DMS 273 treated with DMSO at 0.1 percent for 48 hours (cell line): ENCODE measurements at regions not wholly inside any gene's neighbourhood (a gene's known extent, or its start where the extent isn't known, plus 50 kb on each side); places are given as distances from the start of the nearest gene placed in this dataset.
A peak's percentile ranks its signal among the peaks of the same experiment; 100 is the strongest.
"Not testable (repeated sequence)": the region's sequence is repeated elsewhere in the genome, so short reads cannot be mapped to it uniquely, and the experiment has no call there.

Experiments used
- DNase-seq: peaks from one replicate; lab custom pipeline; 2025; lab: John Stamatoyannopoulos, UW

DNA sequence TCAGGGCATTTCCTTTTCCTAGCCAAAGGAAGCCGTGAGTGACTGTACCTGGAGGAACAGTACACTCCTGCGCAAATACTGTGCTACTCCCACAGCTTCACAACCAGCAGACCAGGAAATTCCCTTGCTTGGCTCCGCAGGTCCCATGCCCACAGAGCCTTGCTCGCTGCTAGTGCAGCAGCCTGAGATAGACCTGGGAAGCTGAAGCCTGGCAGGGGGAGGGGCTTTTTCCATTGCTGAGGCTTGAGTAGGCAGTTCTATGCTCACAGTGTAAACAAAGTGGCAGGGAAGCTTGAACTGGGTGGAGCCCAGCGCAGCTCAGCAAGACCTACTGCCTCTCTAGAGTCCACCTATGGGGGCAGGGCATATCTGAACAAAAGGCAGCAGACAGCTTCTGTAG lies 291.2 kb downstream of the HGF start:
- DNase-seq: no peak

DNA sequence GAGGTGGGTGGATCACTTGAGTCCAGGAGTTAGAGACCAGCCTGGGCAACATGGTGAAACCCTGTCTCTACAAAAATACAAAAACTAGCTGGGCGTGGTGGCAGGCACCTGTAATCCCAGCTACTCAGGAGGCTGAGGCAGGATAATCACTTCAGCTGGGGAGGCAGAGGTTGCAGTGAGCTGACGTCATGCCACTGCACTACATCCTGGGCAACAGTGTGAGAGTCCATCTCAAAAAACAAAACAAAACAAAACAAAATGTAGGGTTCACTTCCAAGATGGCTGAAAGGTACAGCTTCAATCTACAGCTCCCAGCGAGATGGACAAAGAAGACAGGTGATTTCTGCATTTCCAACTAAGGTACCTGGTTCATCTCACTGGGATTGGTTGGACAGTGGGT lies 291.6 kb downstream of the HGF start:
- not testable (repeated sequence) for DNase-seq

- no peak for DNase-seq
Measured at GRCh38 chr7:81473236-81473635, 296.6 kb downstream of the HGF start.

DNA sequence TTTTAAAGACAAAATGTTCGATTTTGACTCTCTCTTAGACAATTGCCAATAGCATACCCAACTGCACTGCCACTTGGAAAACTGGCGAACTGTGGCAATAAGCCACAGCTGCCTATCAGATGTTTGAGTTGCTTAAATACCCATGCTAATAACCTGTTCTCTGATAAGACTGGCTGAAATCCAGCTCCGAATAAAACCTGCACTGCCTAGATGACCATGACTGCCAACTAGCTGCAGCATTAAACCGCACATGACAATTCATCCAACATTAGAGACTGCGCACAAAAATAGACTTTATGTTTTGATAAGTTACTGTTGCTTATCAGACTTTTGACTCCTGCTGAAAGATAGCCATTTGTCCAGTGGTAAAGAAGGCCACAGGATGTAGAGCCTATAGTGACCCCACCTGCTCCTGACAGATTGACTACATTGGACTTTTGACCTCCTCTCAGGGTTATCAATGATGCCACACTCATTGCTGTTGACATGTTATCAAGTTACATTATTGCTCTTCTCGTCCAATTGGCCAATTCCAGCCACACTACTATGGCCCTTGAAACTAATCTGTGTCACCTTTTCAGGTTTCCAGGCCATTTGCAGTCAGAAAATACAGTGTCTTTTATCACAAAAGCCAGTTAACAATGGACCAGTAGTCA lies 299.0 kb downstream of the HGF start:
- DNase-seq: no peak

DNA sequence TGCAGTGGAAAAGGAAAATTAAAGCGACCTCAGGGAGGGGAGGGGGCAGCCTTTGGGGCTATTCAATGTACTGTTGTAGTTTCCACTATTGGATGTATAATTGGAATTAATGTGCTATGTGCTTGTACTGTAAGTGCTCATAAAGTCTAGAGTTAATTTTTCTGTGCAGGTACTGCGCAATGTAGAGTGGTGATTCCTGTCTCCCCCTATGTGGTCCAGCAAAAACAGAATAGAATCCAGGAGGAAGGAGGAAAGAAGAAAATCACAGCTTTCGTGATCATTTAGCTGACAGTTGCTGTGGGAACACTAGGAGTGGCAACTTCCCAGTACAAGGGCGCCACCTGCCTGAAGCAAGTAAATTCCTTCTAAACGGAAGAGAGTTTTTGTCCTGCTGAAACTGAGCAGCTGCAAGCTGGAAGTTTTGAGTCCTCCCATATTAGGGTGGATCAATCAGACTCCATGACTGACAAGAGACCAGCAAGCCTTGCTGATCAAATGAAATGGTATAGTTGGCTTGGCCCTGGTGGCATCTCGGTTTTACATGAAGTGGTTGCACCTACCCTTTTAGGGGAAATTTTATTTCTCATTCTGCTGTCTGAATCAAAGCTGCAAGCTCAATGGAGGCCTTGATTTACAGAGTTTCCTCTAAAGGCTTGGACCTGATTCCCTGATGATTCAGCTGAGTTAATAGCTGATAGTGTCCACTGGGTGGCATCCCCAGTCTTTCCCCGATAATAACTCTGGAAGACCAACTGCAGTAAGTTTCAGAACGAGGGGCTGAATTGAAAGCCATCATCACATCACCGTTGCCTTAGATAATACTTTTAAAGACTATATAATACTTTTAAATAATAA lies 299.8 kb downstream of the HGF start:
- peak; percentile 81 for DNase-seq

GRCh38 chr7:81469153-81469868 lies 300.5 kb downstream of the HGF start:
- DNase-seq: no peak

DNA sequence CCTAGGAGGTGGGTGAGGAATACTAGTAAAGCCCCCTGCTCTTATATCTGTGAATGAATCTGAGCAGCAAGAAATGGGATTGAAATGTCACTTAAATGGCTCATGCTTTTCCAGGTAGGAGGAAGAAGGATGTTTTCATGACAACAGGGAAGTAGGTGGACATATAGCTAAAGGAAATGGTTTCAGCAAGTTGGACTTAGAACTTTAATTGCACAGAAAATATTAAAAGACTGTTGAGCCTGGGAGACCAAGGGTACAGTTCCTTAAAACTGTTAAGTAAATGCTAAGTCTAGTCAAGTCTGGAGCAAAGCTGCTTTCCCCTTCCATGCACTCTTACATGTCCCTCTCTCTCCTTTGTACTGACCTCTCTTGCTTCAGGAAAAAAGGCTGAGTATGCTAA lies 301.3 kb downstream of the HGF start:
- no peak for DNase-seq

DNA sequence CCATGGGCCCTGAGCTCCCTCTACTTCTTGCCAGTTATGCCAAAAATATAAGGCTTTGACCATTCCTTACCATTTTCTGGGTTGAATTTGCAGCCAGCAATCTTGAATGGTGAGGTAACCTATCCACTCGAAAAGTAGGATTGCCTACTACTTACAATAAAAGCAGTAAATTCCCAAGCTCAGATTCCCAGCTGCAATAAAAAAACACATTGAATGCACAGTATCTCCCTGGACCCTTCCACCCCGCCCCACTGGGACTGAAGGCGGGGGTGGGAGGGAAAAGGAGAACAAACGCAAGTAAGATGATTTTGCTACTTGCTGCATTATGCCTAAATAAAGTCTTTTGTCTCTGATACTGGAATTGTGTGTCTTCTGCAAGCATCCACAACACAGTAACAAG lies 301.9 kb downstream of the HGF start:
- no peak for DNase-seq

- no peak for DNase-seq
Measured at GRCh38 chr7:81462672-81463071, 307.2 kb downstream of the HGF start.

GRCh38 chr7:81460250-81461045 lies 309.4 kb downstream of the HGF start:
- no peak for DNase-seq

- no peak for DNase-seq
Measured at GRCh38 chr7:81459485-81459884, 310.4 kb downstream of the HGF start.

- DNase-seq: peak; percentile 60
Measured at GRCh38 chr7:81457852-81458522, 311.9 kb downstream of the HGF start.

DNA sequence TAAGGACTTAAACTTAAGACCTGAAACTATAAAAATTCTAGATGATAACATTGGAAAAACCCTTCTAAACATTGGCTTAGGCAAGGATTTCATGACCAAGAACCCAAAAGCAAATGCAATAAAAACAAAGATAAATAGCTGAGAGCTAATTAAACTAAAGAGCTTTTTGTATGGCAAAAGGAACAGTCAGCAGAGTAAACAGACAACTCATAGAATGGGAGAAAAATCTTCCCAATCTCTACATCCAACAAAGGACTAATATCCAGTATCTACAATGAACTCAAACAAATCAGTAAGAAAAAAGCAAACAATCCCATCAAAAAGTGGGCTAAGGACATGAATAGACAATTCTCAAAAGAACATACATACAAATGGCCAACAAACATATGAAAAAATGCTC lies 316.1 kb downstream of the HGF start:
- not testable (repeated sequence) for DNase-seq

DNA sequence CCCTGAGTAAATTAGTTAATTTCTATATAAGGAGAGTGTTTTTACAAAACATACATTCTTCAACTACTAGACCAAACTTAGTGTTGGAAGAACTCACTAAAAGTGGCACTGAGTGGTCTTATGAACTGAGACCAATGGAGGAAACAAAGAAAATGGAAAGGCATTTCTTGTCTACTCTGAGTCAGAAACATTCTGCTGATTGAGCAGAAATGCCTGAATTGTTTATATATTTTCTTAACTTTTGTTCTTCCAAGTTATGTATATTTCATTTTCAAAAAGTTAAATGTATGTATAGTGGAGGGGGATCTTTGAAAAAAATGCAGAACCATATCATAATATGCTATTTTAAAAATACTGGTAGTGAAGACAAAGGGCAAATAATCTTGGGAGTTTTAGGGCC lies 320.7 kb downstream of the HGF start:
- no peak for DNase-seq

DNA sequence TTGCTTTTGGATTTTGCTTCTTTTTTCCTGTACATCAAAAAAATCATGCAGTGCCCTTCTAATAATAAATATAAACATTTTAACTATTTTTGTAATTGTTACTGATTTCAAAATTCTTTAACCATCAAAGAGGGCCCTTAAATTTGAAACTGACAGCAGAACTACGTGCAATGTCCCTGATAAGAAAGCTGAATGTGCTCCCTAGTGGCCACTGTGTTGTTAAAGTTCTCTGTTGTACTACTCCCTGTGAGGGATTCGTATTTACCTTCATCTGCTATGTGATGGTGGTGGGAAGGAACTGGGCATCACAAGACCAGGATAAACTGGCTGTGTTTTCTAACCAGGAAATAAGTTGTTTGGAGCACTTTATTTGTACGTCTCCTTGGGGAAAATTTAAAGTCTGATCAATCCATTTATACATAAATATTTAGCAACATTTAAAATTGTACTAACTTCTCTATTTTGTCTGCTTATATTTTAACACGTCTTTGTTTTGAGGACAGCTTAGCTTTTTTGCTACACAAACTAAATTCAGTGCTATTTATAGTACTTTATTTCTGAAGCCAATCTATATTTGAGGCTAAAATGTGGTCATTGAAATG lies 322.4 kb downstream of the HGF start:
- peak; percentile 49 for DNase-seq

- no peak for DNase-seq
Measured at GRCh38 chr7:81446212-81446611, 323.6 kb downstream of the HGF start.

- DNase-seq: no peak
Measured at GRCh38 chr7:81445462-81445861, 324.4 kb downstream of the HGF start.

- DNase-seq: no peak
Measured at GRCh38 chr7:81441750-81442149, 328.1 kb downstream of the HGF start.

DNA sequence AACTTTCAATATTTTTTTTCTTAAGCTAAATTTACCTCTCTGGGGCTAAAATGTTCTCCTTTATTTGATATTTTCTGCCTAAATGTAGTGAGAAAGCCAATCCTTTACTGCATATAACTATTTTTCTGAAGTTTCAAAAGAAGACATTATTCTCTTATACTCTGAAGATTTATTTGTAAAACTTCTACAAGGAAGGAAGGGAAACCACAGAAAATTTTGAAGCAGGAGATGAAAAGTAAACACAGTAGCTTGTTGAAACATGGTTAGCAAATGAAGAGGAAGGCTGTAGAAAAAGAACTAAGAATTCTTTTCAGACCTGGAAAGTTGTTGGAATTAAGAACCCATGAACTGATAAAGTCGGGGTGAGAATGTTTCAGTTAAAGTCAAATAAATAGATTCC lies 330.3 kb downstream of the HGF start:
- DNase-seq: no peak

GRCh38 chr7:81437160-81437559 lies 332.7 kb downstream of the HGF start:
- not testable (repeated sequence) for DNase-seq

- no peak for DNase-seq
Measured at GRCh38 chr7:81433692-81434331, 336.0 kb downstream of the HGF start.
